MM.1S (cell line): ENCODE measurements at regions not wholly inside any gene's neighbourhood (a gene's known extent, or its start where the extent isn't known, plus 50 kb on each side); places are given as distances from the start of the nearest gene placed in this dataset.

Experiments used
- DNase-seq: peaks from one replicate; pipeline ENCODE4 v3.0.0-alpha.2; 2015
- H2AFZ ChIP-seq: fragments of 300-600 bp; sonication (generic); 2 replicates; pipeline ENCODE4 v1.6.0; 2016; ENCODE audit warnings: antibody characterized with exemption, low read length
- H3F3A ChIP-seq: fragments of 300-600 bp; sonication (generic); 2 replicates; pipeline ENCODE4 v1.6.1; 2016; ENCODE audit warnings: mild to moderate bottlenecking, antibody characterized with exemption, low read length, moderate library complexity, mixed read lengths; ENCODE audit not compliant: insufficient read depth
- H3K27ac ChIP-seq: fragments of 300-600 bp; sonication (generic); 2 replicates; pipeline ENCODE4 v1.5.1; 2016; ENCODE audit warnings: mild to moderate bottlenecking, low read length
- H3K27me3 ChIP-seq: fragments of 300-600 bp; sonication (generic); replicated peaks from 2 replicates; pipeline ENCODE4 v1.6.0; 2016; ENCODE audit warnings: low read length; ENCODE audit not compliant: insufficient read depth
- H3K36me3 ChIP-seq: fragments of 300-600 bp; sonication (generic); replicated peaks from 2 replicates; pipeline ENCODE4 v1.6.1; 2016; ENCODE audit warnings: mild to moderate bottlenecking, low read length, mixed read lengths; ENCODE audit not compliant: insufficient read depth
- H3K4me1 ChIP-seq: fragments of 300-600 bp; sonication (generic); 2 replicates; pipeline ENCODE4 v1.6.1; 2016; ENCODE audit warnings: low read length, mixed read lengths
- H3K4me2 ChIP-seq: fragments of 300-600 bp; sonication (generic); 2 replicates; pipeline ENCODE4 v1.6.0; 2016; ENCODE audit warnings: low read depth, low read length
- H3K4me3 ChIP-seq: fragments of 300-600 bp; sonication (generic); 2 replicates; pipeline ENCODE4 v1.5.1; 2016; ENCODE audit warnings: low read length, mixed read lengths
- H3K79me2 ChIP-seq: fragments of 300-600 bp; sonication (generic); 2 replicates; pipeline ENCODE4 v1.6.1; 2016; ENCODE audit warnings: mixed run types, low read length, mixed read lengths
- H3K9ac ChIP-seq: fragments of 300-600 bp; sonication (generic); 2 replicates; pipeline ENCODE4 v1.6.1; 2016; ENCODE audit warnings: low read length, mixed read lengths
- H3K9me2 ChIP-seq: fragments of 300-600 bp; sonication (generic); replicated peaks from 2 replicates; pipeline ENCODE4 v1.6.1; 2016; ENCODE audit warnings: mild to moderate bottlenecking, low read length, mixed read lengths; ENCODE audit not compliant: insufficient read depth
- H3K9me3 ChIP-seq: fragments of 300-600 bp; sonication (generic); replicated peaks from 2 replicates; pipeline ENCODE4 v1.6.1; 2016; ENCODE audit warnings: mild to moderate bottlenecking, low read length, mixed read lengths; ENCODE audit not compliant: insufficient read depth
- H4K20me1 ChIP-seq: fragments of 300-600 bp; sonication (generic); 2 replicates; pipeline ENCODE4 v1.6.1; 2016; ENCODE audit warnings: mild to moderate bottlenecking, low read length, moderate library complexity, mixed read lengths; ENCODE audit not compliant: insufficient read depth
- EZH2 ChIP-seq: fragments of 300-600 bp; sonication (generic); optimal IDR thresholded peaks from 2 replicates; pipeline ENCODE3; 2017; ENCODE audit warnings: low read depth, mild to moderate bottlenecking, antibody characterized with exemption, low read length, mixed read lengths
- EZH2phosphoT487 ChIP-seq: fragments of 300-600 bp; sonication (generic); IDR thresholded peaks from 2 replicates; pipeline ENCODE4 v1.6.1; 2018; ENCODE audit warnings: antibody characterized with exemption, low read length
- TF ChIP-seq, protein P1 (sequence below): fragments of 300-600 bp; sonication (generic); IDR thresholded peaks from 2 replicates; pipeline ENCODE4 v1.5.1; 2016; ENCODE audit warnings: antibody characterized with exemption, low read length, mixed read lengths

- TF ChIP-seq EZH2phosphoT487 (no peak), EZH2 (no peak)
- TF ChIP-seq, protein P1, sequence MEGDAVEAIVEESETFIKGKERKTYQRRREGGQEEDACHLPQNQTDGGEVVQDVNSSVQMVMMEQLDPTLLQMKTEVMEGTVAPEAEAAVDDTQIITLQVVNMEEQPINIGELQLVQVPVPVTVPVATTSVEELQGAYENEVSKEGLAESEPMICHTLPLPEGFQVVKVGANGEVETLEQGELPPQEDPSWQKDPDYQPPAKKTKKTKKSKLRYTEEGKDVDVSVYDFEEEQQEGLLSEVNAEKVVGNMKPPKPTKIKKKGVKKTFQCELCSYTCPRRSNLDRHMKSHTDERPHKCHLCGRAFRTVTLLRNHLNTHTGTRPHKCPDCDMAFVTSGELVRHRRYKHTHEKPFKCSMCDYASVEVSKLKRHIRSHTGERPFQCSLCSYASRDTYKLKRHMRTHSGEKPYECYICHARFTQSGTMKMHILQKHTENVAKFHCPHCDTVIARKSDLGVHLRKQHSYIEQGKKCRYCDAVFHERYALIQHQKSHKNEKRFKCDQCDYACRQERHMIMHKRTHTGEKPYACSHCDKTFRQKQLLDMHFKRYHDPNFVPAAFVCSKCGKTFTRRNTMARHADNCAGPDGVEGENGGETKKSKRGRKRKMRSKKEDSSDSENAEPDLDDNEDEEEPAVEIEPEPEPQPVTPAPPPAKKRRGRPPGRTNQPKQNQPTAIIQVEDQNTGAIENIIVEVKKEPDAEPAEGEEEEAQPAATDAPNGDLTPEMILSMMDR: no peak
- Histone ChIP-seq H3K9me3 (no peaks in the 10 kb centered on the region), H3K79me2 (no peaks in the 10 kb centered on the region), H3K9ac (no peak overlapping the region), H2AFZ (no peak overlapping the region), H3K27me3 (no peaks in the 10 kb centered on the region), H3K4me2 (no peak overlapping the region), H3K36me3 (no peaks in the 10 kb centered on the region), H3K27ac (no peak overlapping the region), H3K4me1 (no peaks in the 10 kb centered on the region), H3K4me3 (no peak overlapping the region), H4K20me1 (no peaks in the 10 kb centered on the region), H3K9me2 (no peaks in the 10 kb centered on the region), H3F3A (no peaks in the 10 kb centered on the region)
- no peak for DNase-seq
Measured at GRCh38 chr4:59518005-59518823, 1681.9 kb upstream of the ADGRL3 start.

DNA sequence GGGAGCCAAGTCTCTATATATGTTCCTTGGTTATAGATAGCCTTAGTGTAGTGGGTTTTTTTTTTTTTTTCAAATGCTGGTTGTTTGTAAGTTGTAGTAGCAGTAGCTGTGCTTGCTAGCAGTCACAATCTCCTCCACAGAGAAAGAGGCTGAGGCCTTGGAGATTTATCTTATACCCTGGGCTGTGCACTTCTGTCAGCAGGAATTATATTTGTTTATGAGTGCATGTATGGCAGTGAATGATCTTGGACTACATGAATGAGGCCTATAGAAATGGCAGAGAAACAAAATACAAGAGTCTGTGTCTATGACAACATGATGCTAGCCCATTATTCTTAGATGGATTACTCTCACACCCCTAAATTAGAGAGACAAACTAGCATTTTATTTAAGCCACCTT, 1674.2 kb upstream of the ADGRL3 start:
- Histone ChIP-seq H3K9me3 (no peaks in the 10 kb centered on the region), H3K36me3 (no peaks in the 10 kb centered on the region), H3K4me3 (no peak overlapping the region), H4K20me1 (no peaks in the 10 kb centered on the region), H3K9ac (no peak overlapping the region), H3K27ac (no peak overlapping the region), H2AFZ (no peak overlapping the region), H3K27me3 (no peaks in the 10 kb centered on the region), H3K79me2 (no peaks in the 10 kb centered on the region), H3K4me2 (no peak overlapping the region), H3K9me2 (no peaks in the 10 kb centered on the region), H3K4me1 (no peaks in the 10 kb centered on the region), H3F3A (no peaks in the 10 kb centered on the region)
- TF ChIP-seq, protein P1: no peak
- no peak for TF ChIP-seq EZH2
- TF ChIP-seq EZH2phosphoT487: no peak
- DNase-seq: no peak

- Histone ChIP-seq H3K79me2 (no peaks in the 10 kb centered on the region), H3K4me1 (no peaks in the 10 kb centered on the region), H3K27ac (no peak overlapping the region), H4K20me1 (no peaks in the 10 kb centered on the region), H3K36me3 (no peaks in the 10 kb centered on the region), H3K4me2 (no peak overlapping the region), H3K9me3 (no peaks in the 10 kb centered on the region), H3K4me3 (no peak overlapping the region), H3K9ac (no peak overlapping the region), H3K9me2 (no peaks in the 10 kb centered on the region), H3K27me3 (no peaks in the 10 kb centered on the region), H2AFZ (no peak overlapping the region), H3F3A (no peaks in the 10 kb centered on the region)
- DNase-seq: no peak
- TF ChIP-seq EZH2: no peak
Measured at GRCh38 chr4:59535541-59535940, 1664.6 kb upstream of the ADGRL3 start.

GRCh38 chr4:59536428-59536827, 1663.7 kb upstream of the ADGRL3 start:
- H3K4me3 ChIP-seq: no peak overlapping the region
- H3K4me2 ChIP-seq: no peak overlapping the region
- TF ChIP-seq, protein P1: no peak
- TF ChIP-seq EZH2: no peak
- TF ChIP-seq EZH2phosphoT487: no peak
- no peaks in the 10 kb centered on the region for H3K79me2 ChIP-seq
- H3F3A ChIP-seq: no peaks in the 10 kb centered on the region
- H3K4me1 ChIP-seq: no peaks in the 10 kb centered on the region
- no peak overlapping the region for H3K27ac ChIP-seq
- H3K27me3 ChIP-seq: no peaks in the 10 kb centered on the region
- no peaks in the 10 kb centered on the region for H4K20me1 ChIP-seq
- no peak overlapping the region for H2AFZ ChIP-seq
- no peaks in the 10 kb centered on the region for H3K9me2 ChIP-seq
- H3K9me3 ChIP-seq: no peaks in the 10 kb centered on the region
- DNase-seq: no peak
- H3K36me3 ChIP-seq: no peaks in the 10 kb centered on the region
- no peak overlapping the region for H3K9ac ChIP-seq
